DOHH2 (cell line): ENCODE measurements at regions not wholly inside any gene's neighbourhood (a gene's known extent, or its start where the extent isn't known, plus 50 kb on each side); places are given as distances from the start of the nearest gene placed in this dataset.

Source experiments
- CTCF ChIP-seq: fragments of 200-600 bp; sonication (generic); IDR thresholded peaks from one replicate; pipeline ENCODE4 v1.5.1; 2014; ENCODE audit warnings: antibody characterized with exemption, mild to moderate bottlenecking, low read depth, low read length; ENCODE audit not compliant: poor library complexity, severe bottlenecking
- EZH2phosphoT487 ChIP-seq: fragments of 200-600 bp; sonication (generic); IDR thresholded peaks from 2 replicates; pipeline ENCODE4 v1.6.1; 2017; ENCODE audit warnings: borderline replicate concordance, mild to moderate bottlenecking, antibody characterized with exemption, low read length, moderate library complexity, mixed read lengths

DNA sequence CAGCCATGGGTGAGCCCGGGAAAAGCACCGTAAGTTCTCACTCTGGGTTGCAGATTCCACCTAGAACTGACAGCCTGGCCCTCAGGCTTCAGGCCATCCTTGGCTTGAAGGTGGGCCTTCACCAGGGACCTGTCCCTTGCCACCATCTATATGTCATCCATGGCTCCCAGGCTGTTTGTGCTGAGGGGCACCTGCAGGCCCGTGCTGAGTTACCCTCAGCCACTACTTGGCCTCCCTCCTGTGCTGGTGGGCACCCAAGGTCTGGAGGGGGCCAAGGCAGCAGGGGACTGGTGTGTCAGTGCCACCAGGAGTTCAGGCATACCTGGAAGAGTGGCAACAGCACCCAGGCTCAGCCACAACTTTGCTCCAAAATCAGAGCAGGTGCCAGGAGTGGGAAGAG lies 326.2 kb upstream of the SMIM21 start:
- no peak for TF ChIP-seq CTCF
- TF ChIP-seq EZH2phosphoT487, result no peak
